Mesenchymal stem cell (in vitro differentiated cells and primary cell): ENCODE measurements at regions not wholly inside any gene's neighbourhood (a gene's known extent, or its start where the extent isn't known, plus 50 kb on each side); places are given as distances from the start of the nearest gene placed in this dataset.

Experiments used
- DNase-seq: peaks from one replicate; pipeline ENCODE4 v3.0.0-alpha.2; 2013
- H2AFZ ChIP-seq: one replicate; pipeline ENCODE4 v1.6.1; 2013; ENCODE audit warnings: low read depth, mild to moderate bottlenecking, control low read depth, inconsistent platforms, low read length, moderate library complexity
- H2AK5ac ChIP-seq: 2 replicates; pipeline ENCODE4 v1.6.1; 2013; ENCODE audit warnings: low read length, moderate library complexity, mild to moderate bottlenecking, inconsistent platforms; ENCODE audit not compliant: severe bottlenecking
- H2BK120ac ChIP-seq: one replicate; pipeline ENCODE4 v1.6.1; 2013; ENCODE audit warnings: low read depth, mild to moderate bottlenecking, inconsistent platforms, low read length, moderate library complexity
- H2BK12ac ChIP-seq, 2 experiments: one replicate each; pipeline ENCODE4 v1.6.1; 2013; ENCODE audit warnings: inconsistent platforms in 2 of 2, low read length in 2 of 2, mild to moderate bottlenecking in 2 of 2, moderate library complexity in 2 of 2, control low read depth in 1 of 2
- H2BK15ac ChIP-seq: one replicate; pipeline ENCODE4 v1.6.1; 2013; ENCODE audit warnings: mild to moderate bottlenecking, low read depth, inconsistent platforms; ENCODE audit not compliant: poor library complexity, severe bottlenecking
- H2BK5ac ChIP-seq: 2 replicates; pipeline ENCODE4 v1.6.1; 2013; ENCODE audit warnings: low read depth, mild to moderate bottlenecking, low read length, control low read depth, inconsistent platforms; ENCODE audit not compliant: poor library complexity, severe bottlenecking
- H3K14ac ChIP-seq, 2 experiments: one replicate each; pipeline ENCODE4 v1.6.1; 2013; ENCODE audit warnings: inconsistent platforms in 2 of 2, low read length in 2 of 2, control low read depth in 1 of 2, mild to moderate bottlenecking in 1 of 2, moderate library complexity in 1 of 2
- H3K18ac ChIP-seq, 2 experiments: one replicate each; pipeline ENCODE4 v1.6.1; 2013; ENCODE audit warnings: inconsistent platforms in 2 of 2, low read length in 2 of 2, control low read depth in 1 of 2, low read depth in 1 of 2, mild to moderate bottlenecking in 1 of 2
- H3K23ac ChIP-seq, 2 experiments: one replicate each; pipeline ENCODE4 v1.6.1; 2013; ENCODE audit warnings: inconsistent platforms in 2 of 2, low read length in 2 of 2, mild to moderate bottlenecking in 2 of 2, moderate library complexity in 2 of 2, control low read depth in 1 of 2
- H3K27ac ChIP-seq: 2 replicates; pipeline ENCODE4 v1.5.1; 2013; ENCODE audit warnings: mild to moderate bottlenecking, moderate library complexity, low read length, control low read depth, inconsistent platforms; ENCODE audit not compliant: poor library complexity, severe bottlenecking
- H3K27me3 ChIP-seq, 2 experiments: 2 replicates each; pipeline versions ENCODE4 v1.6.1 to v1.7.0; 2013; ENCODE audit warnings: low read length in 2 of 2, mild to moderate bottlenecking in 2 of 2, moderate library complexity in 2 of 2, control low read depth in 1 of 2, inconsistent platforms in 1 of 2; ENCODE audit not compliant: control insufficient read depth in 1 of 2, insufficient read depth in 1 of 2
- H3K36me3 ChIP-seq, 2 experiments: 2 replicates each; pipeline versions ENCODE4 v1.6.1 to v1.7.0; 2013; ENCODE audit warnings: low read length in 2 of 2, control low read depth in 1 of 2, inconsistent platforms in 1 of 2, low read depth in 1 of 2, mild to moderate bottlenecking in 1 of 2; ENCODE audit not compliant: insufficient read depth in 2 of 2, control insufficient read depth in 1 of 2
- H3K4ac ChIP-seq, 2 experiments: one replicate each; pipeline ENCODE4 v1.6.1; 2013; ENCODE audit warnings: inconsistent platforms in 2 of 2, low read length in 2 of 2, mild to moderate bottlenecking in 2 of 2, moderate library complexity in 2 of 2, control low read depth in 1 of 2, low read depth in 1 of 2
- H3K4me1 ChIP-seq: 2 replicates; pipeline ENCODE4 v1.6.1; 2013; ENCODE audit warnings: low read depth, low read length, control low read depth; ENCODE audit not compliant: control insufficient read depth, insufficient read depth
- H3K4me2 ChIP-seq: 2 replicates; pipeline ENCODE4 v1.6.1; 2013; ENCODE audit warnings: low read length, mild to moderate bottlenecking, inconsistent platforms; ENCODE audit not compliant: poor library complexity, severe bottlenecking
- H3K4me3 ChIP-seq, 2 experiments: 2 replicates each; pipeline versions ENCODE4 v1.5.1 to v1.7.0; 2013; ENCODE audit warnings: low read length in 2 of 2, mild to moderate bottlenecking in 2 of 2, control low read depth in 1 of 2, low read depth in 1 of 2; ENCODE audit not compliant: insufficient read depth in 1 of 2
- H3K79me1 ChIP-seq: replicated peaks from 2 replicates; pipeline ENCODE4 v1.6.1; 2013; ENCODE audit warnings: mild to moderate bottlenecking, control low read depth, low read length, inconsistent platforms; ENCODE audit not compliant: poor library complexity, severe bottlenecking
- H3K9ac ChIP-seq: 2 replicates; pipeline ENCODE4 v1.7.0; 2013; ENCODE audit warnings: mild to moderate bottlenecking, low read length, moderate library complexity
- H3K9me3 ChIP-seq: 2 replicates; pipeline ENCODE4 v1.7.0; 2013; ENCODE audit warnings: mild to moderate bottlenecking, low read length; ENCODE audit not compliant: control insufficient read depth
- H4K8ac ChIP-seq: one replicate; pipeline ENCODE4 v1.6.1; 2013; ENCODE audit warnings: inconsistent platforms, mild to moderate bottlenecking, low read length, moderate library complexity
- H4K91ac ChIP-seq: one replicate; pipeline ENCODE4 v1.6.1; 2013; ENCODE audit warnings: mild to moderate bottlenecking, low read length, inconsistent platforms
- WGBS: methylation state at CpG from one replicate; pipeline ENCODE4 v1.1.7; 2013; ENCODE audit warnings: mixed read lengths; 5-methylcytosine and 5-hydroxymethylcytosine counted together

DNA sequence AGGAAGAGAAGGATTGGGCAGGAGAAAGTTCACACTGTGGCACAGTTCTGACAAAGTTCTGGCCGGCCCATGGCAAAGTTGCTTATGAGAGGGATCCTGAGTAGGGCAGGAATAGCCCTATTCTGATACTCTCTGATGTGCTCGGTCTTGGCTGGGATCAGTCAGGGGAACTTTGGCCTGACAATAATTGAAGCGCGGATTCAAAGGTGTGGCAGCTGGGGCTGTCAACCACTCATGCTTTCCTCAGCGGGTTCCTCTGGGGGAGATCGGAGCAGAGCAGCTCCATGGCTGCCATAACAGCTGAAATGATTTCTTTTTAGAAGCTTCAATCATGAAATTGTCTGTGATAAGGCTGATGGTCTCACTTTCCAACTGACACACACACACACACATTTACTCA, 714.1 kb downstream of the DHX35 start:
- H2AFZ ChIP-seq, result no peak overlapping the region

DNA sequence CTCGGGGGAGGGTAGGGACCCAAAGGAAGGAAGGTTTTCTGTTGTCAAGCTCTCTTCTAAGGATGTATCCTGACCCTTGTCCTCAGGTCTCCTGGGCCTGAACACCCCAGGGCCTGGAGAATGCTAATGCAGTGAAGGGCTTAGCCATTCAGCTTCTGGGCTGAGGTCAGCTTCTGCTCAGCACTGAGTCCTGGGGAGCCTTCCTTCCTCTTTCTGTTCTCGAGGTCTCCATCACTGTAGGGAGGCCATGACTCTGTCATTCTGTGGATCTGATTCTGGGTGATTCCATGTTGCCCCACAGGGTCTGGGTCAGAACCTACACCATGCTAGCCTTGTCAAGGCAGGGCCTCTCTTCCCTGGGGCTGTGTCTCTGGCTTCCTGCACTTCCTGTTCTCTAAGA, 712.7 kb downstream of the DHX35 start:
- no peak overlapping the region for H3K18ac ChIP-seq
- H2AK5ac ChIP-seq, result no peak overlapping the region
- H4K8ac ChIP-seq, result no peak overlapping the region
- no peak overlapping the region for H3K14ac ChIP-seq
- no peaks in the 10 kb centered on the region for H3K79me1 ChIP-seq
- 53% methylated on average over 2 of the region's 2 CpGs for WGBS
- no peak overlapping the region for H2AFZ ChIP-seq
- no peaks in the 10 kb centered on the region for H3K4me1 ChIP-seq
- H3K36me3 ChIP-seq, result no peaks in the 10 kb centered on the region
- H3K4ac ChIP-seq, result no peak overlapping the region
- no peaks in the 10 kb centered on the region for H3K27me3 ChIP-seq
- H2BK12ac ChIP-seq, result no peak overlapping the region
- no peak overlapping the region for H3K4me3 ChIP-seq
- no peak overlapping the region for H3K9ac ChIP-seq
- H3K9me3 ChIP-seq, result peaks cover 1% of the 10 kb centered on the region
- no peak overlapping the region for H2BK15ac ChIP-seq
- no peak for DNase-seq
- H2BK120ac ChIP-seq, result no peak overlapping the region
- no peak overlapping the region for H3K23ac ChIP-seq
- no peak overlapping the region for H3K4me2 ChIP-seq
- H3K27ac ChIP-seq, result no peak overlapping the region
- H2BK5ac ChIP-seq, result no peak overlapping the region
- H4K91ac ChIP-seq, result no peak overlapping the region

More for the DNA sequence above, 714.1 kb downstream of the DHX35 start:
- H4K91ac ChIP-seq, result no peak overlapping the region
- no peak overlapping the region for H3K4me2 ChIP-seq
- no peak overlapping the region for H3K18ac ChIP-seq
- no peak overlapping the region for H3K27ac ChIP-seq
- no peak overlapping the region for H2BK120ac ChIP-seq
- H3K4ac ChIP-seq, result no peak overlapping the region
- WGBS, result 95% methylated on average over 4 of the region's 6 CpGs
- no peak overlapping the region for H4K8ac ChIP-seq
- no peak overlapping the region for H2BK12ac ChIP-seq
- H3K9ac ChIP-seq, result no peak overlapping the region
- H3K36me3 ChIP-seq, result no peaks in the 10 kb centered on the region
- H3K9me3 ChIP-seq, result peaks cover 11% of the 10 kb centered on the region
- no peak overlapping the region for H2BK15ac ChIP-seq
- H3K4me3 ChIP-seq, result no peak overlapping the region
- no peak overlapping the region for H3K23ac ChIP-seq
- DNase-seq, result no peak
- no peak overlapping the region for H3K14ac ChIP-seq
- no peaks in the 10 kb centered on the region for H3K4me1 ChIP-seq
- no peaks in the 10 kb centered on the region for H3K27me3 ChIP-seq
- no peaks in the 10 kb centered on the region for H3K79me1 ChIP-seq
- H2BK5ac ChIP-seq, result no peak overlapping the region
- no peak overlapping the region for H2AK5ac ChIP-seq

DNA sequence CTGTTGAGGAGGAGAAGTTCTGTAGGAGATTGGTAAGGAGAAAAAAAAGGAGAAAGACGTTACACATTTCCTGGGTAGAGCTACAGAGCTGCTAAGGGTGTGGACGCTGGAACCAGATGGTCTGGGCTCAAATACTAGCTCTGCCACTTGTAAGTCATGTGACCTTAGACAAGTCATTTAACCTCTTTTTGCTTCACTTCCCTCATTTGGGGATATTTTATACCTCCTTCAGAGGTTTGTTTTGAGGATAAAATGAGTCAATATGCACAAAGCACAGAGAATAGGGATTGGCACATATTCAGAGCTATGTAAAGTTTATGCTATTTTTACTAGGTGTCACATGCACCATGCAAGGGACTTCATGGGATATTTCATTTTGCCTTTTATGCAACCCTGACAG, 708.8 kb downstream of the DHX35 start:
- Histone ChIP-seq H3K27me3 (no peaks in the 10 kb centered on the region), H2BK12ac (no peak overlapping the region), H3K4me1 (no peaks in the 10 kb centered on the region), H3K9ac (no peak overlapping the region), H2AK5ac (no peak overlapping the region), H2BK5ac (no peak overlapping the region), H3K14ac (no peak overlapping the region), H3K36me3 (no peaks in the 10 kb centered on the region), H3K79me1 (no peaks in the 10 kb centered on the region), H3K27ac (no peak overlapping the region), H4K8ac (no peak overlapping the region), H3K23ac (no peak overlapping the region), H3K4me3 (no peak overlapping the region), H4K91ac (no peak overlapping the region), H3K18ac (no peak overlapping the region), H2BK120ac (no peak overlapping the region), H2BK15ac (no peak overlapping the region), H2AFZ (no peak overlapping the region), H3K9me3 (no peaks in the 10 kb centered on the region), H3K4me2 (no peak overlapping the region), H3K4ac (no peak overlapping the region)
- WGBS, result 60% methylated on average over 2 of the region's 2 CpGs
- no peak for DNase-seq

DNA sequence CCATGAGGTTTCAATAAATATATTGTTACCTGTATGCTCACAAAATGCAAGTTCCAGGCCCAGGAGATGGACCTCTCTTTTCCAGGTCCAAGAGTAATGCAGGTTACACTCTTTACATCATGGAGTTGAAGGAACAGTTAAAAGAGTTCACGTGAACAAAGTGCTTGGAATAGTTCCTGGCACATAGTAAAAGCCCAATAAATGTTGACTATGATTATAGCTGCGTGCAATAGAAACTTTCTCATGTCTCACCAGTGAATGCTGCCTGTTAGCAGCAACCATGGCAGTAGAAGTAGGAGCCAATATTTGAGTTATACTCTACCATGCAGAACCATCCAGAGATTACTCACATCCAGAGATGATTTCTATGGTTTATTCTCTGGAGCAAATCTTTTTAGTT, 707.5 kb downstream of the DHX35 start:
- no peak overlapping the region for H3K23ac ChIP-seq
- H3K27me3 ChIP-seq, result no peaks in the 10 kb centered on the region
- H4K91ac ChIP-seq, result no peak overlapping the region
- H4K8ac ChIP-seq, result no peak overlapping the region
- H2BK15ac ChIP-seq, result no peak overlapping the region
- no peak overlapping the region for H3K14ac ChIP-seq
- no peak for DNase-seq
- WGBS, result 88% methylated on average over 2 of the region's 2 CpGs
- no peak overlapping the region for H3K4me3 ChIP-seq
- no peak overlapping the region for H2BK12ac ChIP-seq
- no peak overlapping the region for H3K4ac ChIP-seq
- H3K4me1 ChIP-seq, result no peaks in the 10 kb centered on the region
- H3K79me1 ChIP-seq, result no peaks in the 10 kb centered on the region
- no peak overlapping the region for H2BK120ac ChIP-seq
- H3K9ac ChIP-seq, result no peak overlapping the region
- H2BK5ac ChIP-seq, result no peak overlapping the region
- H3K18ac ChIP-seq, result no peak overlapping the region
- no peak overlapping the region for H2AK5ac ChIP-seq
- no peak overlapping the region for H2AFZ ChIP-seq
- no peak overlapping the region for H3K27ac ChIP-seq
- H3K9me3 ChIP-seq, result no peaks in the 10 kb centered on the region
- H3K4me2 ChIP-seq, result no peak overlapping the region
- H3K36me3 ChIP-seq, result no peaks in the 10 kb centered on the region
